PFSK-1 (cell line): ENCODE measurements at regions not wholly inside any gene's neighbourhood (a gene's known extent, or its start where the extent isn't known, plus 50 kb on each side); places are given as distances from the start of the nearest gene placed in this dataset.

Experiments
- FOXP2 ChIP-seq: optimal IDR thresholded peaks from 2 replicates; pipeline ENCODE3; 2011; ENCODE audit warnings: borderline replicate concordance, control low read depth, inconsistent platforms; ENCODE audit not compliant: insufficient read depth; ENCODE audit errors: extremely low read length, extremely low read depth
- POLR2AphosphoS5 ChIP-seq: IDR thresholded peaks from 2 replicates; pipeline ENCODE4 v1.6.1; 2012; ENCODE audit warnings: low read depth, mild to moderate bottlenecking, control low read depth, low read length, moderate library complexity
- REST ChIP-seq, 2 experiments: IDR thresholded peaks; 2 replicates each; pipeline versions ENCODE4 v1.6.1 to v1.8.0; 2011 to 2012; ENCODE audit warnings: low read depth in 2 of 2, low read length in 2 of 2, control low read depth in 1 of 2, inconsistent platforms in 1 of 2, mild to moderate bottlenecking in 1 of 2, moderate library complexity in 1 of 2; ENCODE audit not compliant: insufficient read depth in 1 of 2
- SIN3A ChIP-seq: IDR thresholded peaks from 2 replicates; pipeline ENCODE4 v1.6.1; 2012; ENCODE audit warnings: mild to moderate bottlenecking, low read length, moderate library complexity, borderline replicate concordance; ENCODE audit not compliant: insufficient read depth
- TAF1 ChIP-seq: IDR thresholded peaks from 2 replicates; pipeline ENCODE4 v1.6.1; 2012; ENCODE audit warnings: low read length, control low read depth, borderline replicate concordance; ENCODE audit not compliant: insufficient read depth

DNA sequence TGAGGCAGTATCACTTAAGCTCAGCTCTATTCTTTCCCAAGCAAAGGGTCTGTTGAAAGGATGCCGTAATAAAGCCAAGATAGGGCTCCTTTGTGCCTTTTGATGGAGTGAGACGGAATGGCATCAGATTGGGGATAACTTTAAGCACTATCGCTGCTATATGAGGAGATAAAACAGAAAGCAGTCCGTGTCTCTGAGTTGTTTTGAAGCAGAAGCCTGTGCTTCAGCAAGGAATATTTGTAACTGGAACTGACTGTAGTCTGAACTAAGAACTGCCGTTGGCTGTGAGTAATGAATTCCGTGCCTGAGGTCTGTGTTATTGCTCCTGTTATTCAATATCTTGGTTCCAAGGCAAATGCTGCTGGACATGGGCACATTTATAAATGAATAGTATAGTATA, 297.4 kb downstream of the ANKRD50 start:
- no peak for TF ChIP-seq TAF1

GRCh38 chr4:124417371-124417770, 295.2 kb downstream of the ANKRD50 start:
- TF ChIP-seq FOXP2 (no peak), REST (IDR thresholded peaks at IDR 0.05; ENCODE audit: insufficient read depth in 1 of 2, low read depth in 2 of 2, low read length in 2 of 2) (no peak), SIN3A (no peak), POLR2AphosphoS5 (no peak), TAF1 (no peak)

- TF ChIP-seq TAF1 = no peak
- TF ChIP-seq POLR2AphosphoS5 = no peak
- no peak for TF ChIP-seq REST (IDR thresholded peaks at IDR 0.05; ENCODE audit: insufficient read depth in 1 of 2, low read depth in 2 of 2, low read length in 2 of 2)
- TF ChIP-seq FOXP2 = no peak
- TF ChIP-seq SIN3A = no peak
Observed at GRCh38 chr4:124420166-124420695, 292.3 kb downstream of the ANKRD50 start.

- TF ChIP-seq FOXP2 = no peak
- no peak for TF ChIP-seq TAF1
- TF ChIP-seq REST (IDR thresholded peaks at IDR 0.05; ENCODE audit: insufficient read depth in 1 of 2, low read depth in 2 of 2, low read length in 2 of 2) = no peak
- no peak for TF ChIP-seq POLR2AphosphoS5
- no peak for TF ChIP-seq SIN3A
Observed at GRCh38 chr4:124423160-124423559, 289.4 kb downstream of the ANKRD50 start.

GRCh38 chr4:124426279-124426678, 286.3 kb downstream of the ANKRD50 start:
- TF ChIP-seq REST (IDR thresholded peaks at IDR 0.05; ENCODE audit: insufficient read depth in 1 of 2, low read depth in 2 of 2, low read length in 2 of 2) (no peak), TAF1 (no peak), POLR2AphosphoS5 (no peak), FOXP2 (no peak), SIN3A (no peak)
